OCI-LY3 (cell line): ENCODE measurements at regions not wholly inside any gene's neighbourhood (a gene's known extent, or its start where the extent isn't known, plus 50 kb on each side); places are given as distances from the start of the nearest gene placed in this dataset.

Source experiments
- EZH2phosphoT487 ChIP-seq: fragments of 200-600 bp; shearing (Covaris generic); IDR thresholded peaks from 2 replicates; pipeline ENCODE4 v1.6.1; 2018; ENCODE audit warnings: antibody characterized with exemption, mixed run types, low read depth
- TF ChIP-seq, protein P1 (sequence below): fragments of 200-600, 300-600 bp; sonication (generic); IDR thresholded peaks from 2 replicates; pipeline ENCODE4 v1.5.1; 2014; ENCODE audit warnings: antibody characterized with exemption, low read length, low read depth

- TF ChIP-seq, protein P1, sequence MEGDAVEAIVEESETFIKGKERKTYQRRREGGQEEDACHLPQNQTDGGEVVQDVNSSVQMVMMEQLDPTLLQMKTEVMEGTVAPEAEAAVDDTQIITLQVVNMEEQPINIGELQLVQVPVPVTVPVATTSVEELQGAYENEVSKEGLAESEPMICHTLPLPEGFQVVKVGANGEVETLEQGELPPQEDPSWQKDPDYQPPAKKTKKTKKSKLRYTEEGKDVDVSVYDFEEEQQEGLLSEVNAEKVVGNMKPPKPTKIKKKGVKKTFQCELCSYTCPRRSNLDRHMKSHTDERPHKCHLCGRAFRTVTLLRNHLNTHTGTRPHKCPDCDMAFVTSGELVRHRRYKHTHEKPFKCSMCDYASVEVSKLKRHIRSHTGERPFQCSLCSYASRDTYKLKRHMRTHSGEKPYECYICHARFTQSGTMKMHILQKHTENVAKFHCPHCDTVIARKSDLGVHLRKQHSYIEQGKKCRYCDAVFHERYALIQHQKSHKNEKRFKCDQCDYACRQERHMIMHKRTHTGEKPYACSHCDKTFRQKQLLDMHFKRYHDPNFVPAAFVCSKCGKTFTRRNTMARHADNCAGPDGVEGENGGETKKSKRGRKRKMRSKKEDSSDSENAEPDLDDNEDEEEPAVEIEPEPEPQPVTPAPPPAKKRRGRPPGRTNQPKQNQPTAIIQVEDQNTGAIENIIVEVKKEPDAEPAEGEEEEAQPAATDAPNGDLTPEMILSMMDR: no peak
- TF ChIP-seq EZH2phosphoT487: no peak
These were observed 185.6 kb upstream of the COL3A1 start for GRCh38 chr2:188788621-188789020.
